ENCODE measurements at regions not wholly inside any gene's neighbourhood (a gene's known extent, or its start where the extent isn't known, plus 50 kb on each side); places are given as distances from the start of the nearest gene placed in this dataset.
"Not testable (repeated sequence)": the region's sequence is repeated elsewhere in the genome, so short reads cannot be mapped to it uniquely, and the experiment has no call there.

GRCh38 chr7:32224276-32224675, 154.1 kb upstream of the PDE1C start:
- DNase-seq, result no peak

GRCh38 chr7:32223721-32224120, 153.5 kb upstream of the PDE1C start:
- DNase-seq, result no peak

DNA sequence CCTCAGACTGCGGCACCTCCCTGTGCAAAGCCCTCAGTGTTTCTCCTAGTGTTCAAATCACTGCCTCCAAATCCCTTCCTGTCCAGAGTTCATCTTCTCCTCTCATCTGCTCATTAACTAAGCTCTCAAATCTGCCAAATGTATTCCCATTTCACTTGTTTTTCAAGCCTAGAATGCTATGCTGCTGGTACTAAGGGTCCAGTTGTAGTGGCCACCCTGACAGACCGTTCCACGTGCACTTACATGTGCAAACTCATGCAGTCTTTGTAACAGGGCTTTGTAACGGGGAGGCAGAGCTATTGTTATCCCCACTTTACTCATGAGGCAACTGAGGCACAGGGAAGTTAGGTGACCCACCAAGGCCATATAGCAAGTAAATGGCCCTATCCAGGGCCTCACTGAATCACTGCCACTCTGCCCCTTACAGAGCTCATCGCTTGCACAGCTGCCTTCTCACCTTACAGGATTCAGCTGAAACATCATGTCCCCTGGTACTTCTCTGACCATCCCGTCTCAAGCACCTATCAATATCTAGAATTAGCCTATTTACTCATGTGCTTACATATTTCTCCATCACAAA, 153.0 kb upstream of the PDE1C start:
- no peak for DNase-seq

GRCh38 chr7:32222251-32222900, 152.2 kb upstream of the PDE1C start:
- no peak for DNase-seq

- DNase-seq, result no peak
These were observed 151.5 kb upstream of the PDE1C start for GRCh38 chr7:32221736-32222135.

- no peak for DNase-seq
These were observed 150.8 kb upstream of the PDE1C start for GRCh38 chr7:32221056-32221455.

DNA sequence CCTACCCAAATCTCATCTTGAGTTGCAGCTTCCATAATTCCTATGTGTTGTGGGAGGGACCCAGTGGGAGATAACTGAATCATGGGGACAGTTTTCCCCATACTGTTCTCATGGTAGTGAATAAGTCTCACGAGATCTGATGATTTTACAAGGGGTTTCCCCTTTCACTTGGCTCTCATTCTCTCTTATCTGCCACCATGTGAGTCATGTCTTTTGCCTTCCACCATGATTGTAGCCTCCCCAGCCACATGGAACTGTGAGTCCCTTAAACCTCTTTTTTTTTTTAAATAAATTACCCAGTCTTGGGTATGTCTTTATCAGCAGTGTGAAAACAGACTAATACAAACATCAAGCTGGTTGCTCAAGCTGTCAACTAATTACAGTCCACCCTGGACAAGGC, 149.6 kb upstream of the PDE1C start:
- DNase-seq, result not testable (repeated sequence)

DNA sequence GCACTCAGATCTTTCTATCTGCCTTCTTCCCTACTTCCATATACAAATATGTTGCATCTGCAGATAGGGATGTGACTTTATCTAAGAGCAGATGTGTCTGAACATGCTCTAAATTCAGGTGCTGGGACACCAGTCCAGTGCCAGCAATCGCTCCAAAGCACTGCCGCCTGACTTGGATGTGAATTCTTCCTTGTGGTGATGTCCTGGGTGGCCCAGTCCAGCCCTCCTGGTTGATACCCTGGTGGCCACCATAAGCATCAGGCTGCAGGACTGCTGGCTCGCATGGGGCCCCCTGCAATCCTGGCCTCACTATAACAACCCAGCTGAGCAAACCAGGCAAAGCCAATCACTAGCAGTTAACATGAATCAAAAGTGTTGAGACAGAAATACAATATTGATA, 149.2 kb upstream of the PDE1C start:
- no peak for DNase-seq

- no peak for DNase-seq
These were observed 148.6 kb upstream of the PDE1C start for GRCh38 chr7:32218741-32219288.

DNA sequence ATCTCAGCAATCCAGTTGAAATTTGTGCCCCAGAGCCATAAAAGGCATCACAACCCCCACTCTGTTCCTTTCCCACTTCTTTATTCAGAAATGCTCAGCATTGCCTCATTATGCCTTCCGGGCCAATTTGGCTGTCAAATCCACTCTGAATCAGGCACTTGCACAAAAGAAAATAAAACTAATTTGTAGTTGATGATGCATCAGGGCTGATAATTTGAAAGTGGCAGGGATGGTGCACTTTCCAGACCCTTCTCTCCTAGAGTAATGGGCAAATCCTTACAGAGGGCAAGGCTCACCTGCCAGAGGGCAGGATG, 147.9 kb upstream of the PDE1C start:
- DNase-seq, result no peak

DNA sequence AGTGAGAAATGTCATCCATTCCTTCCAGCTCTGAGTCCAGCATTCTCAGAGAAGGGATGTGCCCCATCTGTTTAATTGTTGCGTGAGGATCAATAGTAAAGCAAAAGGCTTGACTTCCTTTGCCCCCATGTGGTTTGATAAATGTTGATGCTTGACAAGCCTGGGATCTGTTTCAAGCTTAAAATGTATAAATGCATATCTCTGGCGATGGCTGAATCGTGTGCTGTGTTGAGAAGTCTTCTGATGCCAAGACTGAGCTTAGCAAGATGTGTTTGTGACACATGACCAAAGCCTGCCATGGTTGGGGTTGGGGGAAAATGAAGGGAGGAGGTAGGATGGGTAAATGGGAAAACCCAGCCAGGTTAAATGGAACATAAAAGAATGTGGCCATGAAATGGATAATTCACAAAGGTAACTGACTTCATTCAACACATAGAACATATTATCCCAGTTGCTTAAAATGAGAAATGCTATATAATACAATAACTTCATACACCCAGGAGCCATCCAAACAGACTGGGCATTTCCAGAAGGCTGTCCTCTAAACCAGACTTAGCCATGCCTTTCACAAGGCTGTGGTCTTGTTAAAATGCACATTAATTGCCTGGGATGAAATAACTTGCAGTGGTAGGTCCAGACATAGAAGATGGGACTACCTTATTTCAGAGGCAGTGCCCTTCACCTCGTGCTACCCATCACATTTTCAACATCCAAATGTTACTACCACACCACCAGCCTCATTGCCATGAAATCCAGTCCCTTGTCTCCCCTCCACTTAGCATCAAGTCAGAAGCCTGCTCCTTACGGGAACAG, 147.3 kb upstream of the PDE1C start:
- no peak for DNase-seq

- DNase-seq, result no peak
These were observed 146.6 kb upstream of the PDE1C start for GRCh38 chr7:32216759-32217158.

DNA sequence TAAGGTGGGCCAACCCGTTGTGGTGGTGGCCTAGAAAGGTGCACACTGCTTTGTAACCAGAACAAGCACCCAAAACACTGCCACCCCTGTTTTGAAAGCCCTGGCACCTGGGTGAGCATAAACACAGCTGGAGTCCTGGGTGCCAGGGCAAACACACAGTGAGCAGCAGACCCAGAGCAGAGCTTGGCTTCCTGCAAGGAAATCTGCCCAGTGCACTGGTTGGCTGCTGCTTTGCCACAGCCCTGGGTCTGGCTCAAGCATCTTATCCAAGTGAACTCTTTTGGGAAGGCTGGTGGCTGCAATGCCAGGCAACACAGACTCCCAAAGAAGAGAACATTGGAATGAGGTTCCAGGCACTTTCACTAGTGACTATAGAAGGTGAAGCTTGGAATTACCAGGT, 145.5 kb upstream of the PDE1C start:
- DNase-seq, result no peak

DNA sequence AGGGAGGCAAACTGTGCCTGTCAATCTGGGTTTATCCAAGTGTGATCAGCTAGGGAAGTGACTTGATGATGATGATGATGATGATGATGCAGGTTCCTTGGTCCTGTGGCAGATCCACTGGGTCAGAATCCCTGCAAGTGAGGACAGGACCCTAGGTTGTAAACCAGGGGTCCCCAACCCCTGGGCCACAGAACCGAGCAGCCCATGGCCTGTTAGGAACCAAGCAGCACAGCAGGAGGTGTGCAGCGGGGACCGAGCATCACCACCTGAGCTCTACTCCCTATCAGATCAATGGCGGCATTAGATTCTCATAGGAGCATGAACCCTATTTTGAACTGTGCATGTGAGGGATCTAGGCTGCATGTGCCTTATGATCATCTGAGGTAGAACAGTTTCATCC, 144.7 kb upstream of the PDE1C start:
- no peak for DNase-seq

- DNase-seq, result no peak
These were observed 142.1 kb upstream of the PDE1C start for GRCh38 chr7:32212321-32212720.

DNA sequence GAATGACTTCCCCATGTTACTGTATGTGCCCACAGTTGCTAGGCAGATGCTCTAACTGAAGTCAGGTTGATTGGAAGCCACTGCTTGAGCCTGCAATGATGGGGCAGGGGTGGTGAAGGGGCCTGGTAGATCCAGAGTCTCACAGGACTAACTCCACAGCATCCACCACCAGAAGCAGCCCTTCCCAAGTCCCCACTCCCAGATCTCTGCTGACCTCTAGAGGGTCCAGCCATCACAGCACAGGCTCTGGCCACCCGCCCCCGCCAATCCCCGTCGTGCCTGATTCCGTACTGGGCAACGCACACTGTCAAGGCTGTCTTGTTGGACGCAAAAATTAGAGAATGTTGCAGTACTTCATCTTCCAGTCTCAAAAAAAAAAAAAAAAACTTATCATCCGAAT, 136.8 kb upstream of the PDE1C start:
- DNase-seq, result peak in 2 of 3 donors; percentile 6 to 11

GRCh38 chr7:32206488-32206887, 136.3 kb upstream of the PDE1C start:
- no peak for DNase-seq

- DNase-seq, result not testable (repeated sequence)
These were observed 135.2 kb upstream of the PDE1C start for GRCh38 chr7:32205298-32205824.

DNA sequence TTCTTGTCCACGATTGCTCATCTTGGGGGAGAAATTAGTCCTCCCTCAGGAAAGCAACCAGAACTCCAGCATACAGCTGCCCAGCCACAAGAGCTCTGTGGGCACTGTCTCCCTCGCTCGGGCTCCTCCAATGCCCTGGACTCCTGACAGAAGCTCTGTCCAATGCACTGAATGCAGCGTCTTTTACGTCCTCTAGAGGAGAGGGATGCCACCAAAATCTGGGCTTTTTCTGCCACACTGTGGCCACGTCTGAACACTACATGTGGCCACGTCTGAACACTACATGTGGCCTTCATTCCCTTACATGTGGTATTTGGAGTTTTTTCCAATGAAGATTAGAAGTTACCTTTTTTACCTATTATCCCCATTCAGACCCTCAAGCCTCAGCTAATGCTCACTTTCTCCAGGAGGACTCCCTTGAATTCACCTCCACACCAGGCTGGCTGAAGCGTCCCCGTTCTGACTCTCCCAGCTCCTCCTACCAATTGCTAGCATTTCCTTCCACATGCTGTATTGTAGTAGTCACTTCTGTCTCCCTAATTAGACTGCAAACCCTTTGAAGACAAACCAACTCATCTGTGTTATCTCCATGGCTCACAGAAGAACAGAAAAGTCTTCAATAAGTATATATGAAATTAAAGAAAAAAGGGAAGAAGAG, 134.3 kb upstream of the PDE1C start:
- peak; percentile 66 to 79 (median 66) for DNase-seq

DNA sequence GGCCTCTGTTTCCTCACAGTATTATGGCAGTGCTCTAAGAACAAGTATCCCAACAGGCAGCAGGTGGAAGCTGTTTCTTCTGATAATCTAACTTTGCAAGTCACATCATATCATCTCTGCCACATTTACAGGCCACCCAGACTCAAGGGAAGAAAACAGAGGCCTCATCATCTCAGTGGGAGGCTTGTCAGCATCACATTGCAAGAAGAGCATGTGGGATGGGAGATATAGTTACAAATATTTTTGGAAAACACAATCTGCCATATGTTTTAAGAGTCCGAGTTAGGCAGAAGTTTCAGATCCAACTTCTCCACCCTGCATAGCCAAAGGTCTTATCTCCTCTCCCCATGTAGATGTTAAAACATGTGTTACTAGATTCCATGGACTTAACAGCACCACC, 130.4 kb upstream of the PDE1C start:
- no peak for DNase-seq

GRCh38 chr7:32194537-32194936, 124.3 kb upstream of the PDE1C start:
- no peak for DNase-seq

- no peak for DNase-seq
These were observed 121.1 kb upstream of the PDE1C start for GRCh38 chr7:32191305-32191704.
